Spleen (tissue), 7 donors: ENCODE measurements at regions not wholly inside any gene's neighbourhood (a gene's known extent, or its start where the extent isn't known, plus 50 kb on each side); places are given as distances from the start of the nearest gene placed in this dataset.

Experiments
- POLR2A ChIP-seq, 3 donors: fragments of 450-650 bp; IDR thresholded peaks; one replicate each; pipeline ENCODE4 v1.5.1; 2017; ENCODE audit warnings: antibody characterized with exemption in 3 of 3, mild to moderate bottlenecking in 1 of 3
- POLR2AphosphoS5 ChIP-seq, 3 donors: sonication (generic); formaldehyde crosslinking; IDR thresholded peaks; one replicate each; pipeline ENCODE4 v1.5.1; 2017; ENCODE audit warnings: antibody characterized with exemption in 3 of 3
- TF ChIP-seq, protein P1 (sequence below), 11 experiments: fragments of 200-600 bp in 7 of 11; fragments of 450-650 bp in 4 of 11; sonication (generic) in 4 of 11; IDR thresholded peaks in 8 of 11; conservative IDR thresholded peaks in 3 of 11; 1 replicate in 7 of 11; 2 replicates in 4 of 11; pipeline versions ENCODE4 v1.4.0 to v1.8.0; 2016 to 2021; ENCODE audit warnings: antibody characterized with exemption in 11 of 11, inconsistent platforms in 4 of 11, mild to moderate bottlenecking in 1 of 11
- donor health status: DM: no; HTN: no; CAD: no; lungs with moderate emphysema.
- donor health status: DM: no; HTN: no; CAD: no.
- donor health status: DM: no; HTN: no; CAD: no.

DNA sequence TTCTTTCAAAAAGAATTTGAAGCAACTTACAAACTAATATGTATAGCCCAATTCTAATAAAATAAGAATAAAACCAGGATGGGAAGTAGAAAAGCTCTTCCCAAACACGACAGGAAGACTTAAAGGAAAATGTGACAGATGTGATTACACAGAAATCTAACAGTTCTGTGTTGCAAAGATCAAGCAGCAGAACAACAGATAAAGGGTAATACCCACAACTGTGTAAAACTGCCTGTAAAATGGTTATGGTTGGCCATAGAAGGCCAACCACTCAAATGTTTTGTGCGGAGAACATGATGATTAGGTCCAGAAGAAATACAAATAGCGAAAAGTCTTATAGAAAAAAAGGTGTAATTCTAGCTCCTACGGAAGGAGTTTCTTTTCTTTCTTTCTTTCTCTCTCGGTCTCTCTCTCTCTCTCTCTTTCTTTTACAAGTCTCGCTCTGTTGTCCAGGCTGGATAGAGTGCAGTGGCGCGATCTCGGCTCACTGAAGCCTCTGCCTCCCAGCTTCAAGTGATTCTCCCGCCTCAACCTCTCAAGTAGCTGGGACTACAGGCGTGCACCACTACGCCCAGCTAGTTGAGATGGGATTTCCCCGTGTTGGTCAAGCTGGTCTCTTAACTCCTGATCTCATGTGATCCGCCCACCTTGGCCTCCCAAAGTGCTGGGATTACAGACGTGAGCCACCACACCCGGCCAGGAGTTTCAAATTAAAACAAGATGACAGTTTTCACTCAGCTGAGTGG lies 128.5 kb downstream of the QRSL1 start:
- TF ChIP-seq, protein P1, sequence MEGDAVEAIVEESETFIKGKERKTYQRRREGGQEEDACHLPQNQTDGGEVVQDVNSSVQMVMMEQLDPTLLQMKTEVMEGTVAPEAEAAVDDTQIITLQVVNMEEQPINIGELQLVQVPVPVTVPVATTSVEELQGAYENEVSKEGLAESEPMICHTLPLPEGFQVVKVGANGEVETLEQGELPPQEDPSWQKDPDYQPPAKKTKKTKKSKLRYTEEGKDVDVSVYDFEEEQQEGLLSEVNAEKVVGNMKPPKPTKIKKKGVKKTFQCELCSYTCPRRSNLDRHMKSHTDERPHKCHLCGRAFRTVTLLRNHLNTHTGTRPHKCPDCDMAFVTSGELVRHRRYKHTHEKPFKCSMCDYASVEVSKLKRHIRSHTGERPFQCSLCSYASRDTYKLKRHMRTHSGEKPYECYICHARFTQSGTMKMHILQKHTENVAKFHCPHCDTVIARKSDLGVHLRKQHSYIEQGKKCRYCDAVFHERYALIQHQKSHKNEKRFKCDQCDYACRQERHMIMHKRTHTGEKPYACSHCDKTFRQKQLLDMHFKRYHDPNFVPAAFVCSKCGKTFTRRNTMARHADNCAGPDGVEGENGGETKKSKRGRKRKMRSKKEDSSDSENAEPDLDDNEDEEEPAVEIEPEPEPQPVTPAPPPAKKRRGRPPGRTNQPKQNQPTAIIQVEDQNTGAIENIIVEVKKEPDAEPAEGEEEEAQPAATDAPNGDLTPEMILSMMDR (IDR thresholded peaks at IDR 0.05 in 8 of 11, conservative IDR thresholded peaks at IDR 0.05 in 3 of 11) = no peak
- TF ChIP-seq POLR2A (IDR thresholded peaks at IDR 0.05) (no peak), POLR2AphosphoS5 (IDR thresholded peaks at IDR 0.05) (no peak)
